ENCODE measurements at regions not wholly inside any gene's neighbourhood (a gene's known extent, or its start where the extent isn't known, plus 50 kb on each side); places are given as distances from the start of the nearest gene placed in this dataset.
"Not testable (repeated sequence)": the region's sequence is repeated elsewhere in the genome, so short reads cannot be mapped to it uniquely, and the experiment has no call there.

DNA sequence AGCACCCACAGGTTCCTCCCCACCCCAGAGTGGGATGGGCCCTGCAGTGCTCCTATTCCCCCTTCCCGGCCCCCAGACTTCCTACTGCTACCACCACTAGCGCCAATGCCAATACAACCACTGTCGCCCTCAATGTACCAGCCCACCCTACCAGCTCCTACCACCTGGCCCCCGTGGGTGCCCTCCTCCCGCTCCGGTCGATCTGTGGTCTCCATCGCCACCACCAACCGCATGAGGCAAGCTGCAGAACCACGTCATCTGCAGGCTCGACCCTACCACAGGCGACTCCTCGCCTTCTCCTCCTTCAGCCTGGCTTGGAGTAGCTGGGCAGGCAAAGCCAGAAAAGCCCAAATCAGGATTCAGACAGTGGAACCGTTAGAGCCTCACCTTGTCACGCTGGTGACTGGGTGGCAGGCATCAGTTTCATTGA is 179.3 kb downstream of the POTEB3 start:
- H3K27ac Mint-ChIP-seq = no peak overlapping the region
- H3K4me3 Mint-ChIP-seq = no peak overlapping the region
- H3K9me3 Mint-ChIP-seq = peaks cover 53% of the 10 kb centered on the region
- no peak for TF ChIP-seq CTCF (IDR thresholded peaks at IDR 0.05; ENCODE audit: unreplicated experiment in 3 of 3)
- peaks cover 3% of the 10 kb centered on the region for H3K36me3 Mint-ChIP-seq (ENCODE audit: low read depth)
- no peaks in the 10 kb centered on the region for H3K27me3 Mint-ChIP-seq (ENCODE audit: low read depth)
- no peaks in the 10 kb centered on the region for H3K4me1 Mint-ChIP-seq

DNA sequence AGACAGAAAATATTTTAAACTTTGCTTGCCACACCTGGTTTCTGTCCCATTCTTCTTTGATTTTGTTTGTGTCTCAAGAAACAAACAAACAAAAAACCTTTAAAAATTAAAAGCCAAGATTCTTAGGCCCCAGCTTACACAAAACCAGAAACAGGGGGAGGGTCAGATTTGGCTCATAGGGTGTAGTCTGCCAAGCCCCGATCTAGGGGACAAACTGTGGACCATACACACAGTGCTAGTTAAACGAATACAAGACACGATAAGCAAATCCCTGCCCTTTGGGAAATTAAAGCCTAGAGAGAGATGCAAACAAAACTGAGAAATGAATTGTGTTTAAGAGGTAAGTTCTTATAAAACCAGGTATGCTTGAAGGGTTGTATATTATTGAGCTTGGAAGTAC is 181.7 kb downstream of the POTEB3 start:
- H3K27ac Mint-ChIP-seq; H3K27me3 Mint-ChIP-seq (ENCODE audit: low read depth); H3K36me3 Mint-ChIP-seq (ENCODE audit: low read depth); H3K4me1 Mint-ChIP-seq; H3K4me3 Mint-ChIP-seq: not testable (repeated sequence)
- H3K9me3 Mint-ChIP-seq = peaks cover 45% of the 10 kb centered on the region

GRCh38 chr15:21249508-21250019 is 190.7 kb downstream of the POTEB3 start:
- H3K36me3 Mint-ChIP-seq (ENCODE audit: low read depth); H3K4me3 Mint-ChIP-seq; H3K27ac Mint-ChIP-seq; H3K9me3 Mint-ChIP-seq; H3K27me3 Mint-ChIP-seq (ENCODE audit: low read depth); H3K4me1 Mint-ChIP-seq: not testable (repeated sequence)

All from nephron (organoid).